Muscle of back (tissue), 3 donors: ENCODE measurements at regions not wholly inside any gene's neighbourhood (a gene's known extent, or its start where the extent isn't known, plus 50 kb on each side); places are given as distances from the start of the nearest gene placed in this dataset.

Experiments
- DNase-seq, 3 donors: peaks; one replicate each; pipeline versions ENCODE4 v3.0.0 to v3.0.0-alpha.2; 2013

DNA sequence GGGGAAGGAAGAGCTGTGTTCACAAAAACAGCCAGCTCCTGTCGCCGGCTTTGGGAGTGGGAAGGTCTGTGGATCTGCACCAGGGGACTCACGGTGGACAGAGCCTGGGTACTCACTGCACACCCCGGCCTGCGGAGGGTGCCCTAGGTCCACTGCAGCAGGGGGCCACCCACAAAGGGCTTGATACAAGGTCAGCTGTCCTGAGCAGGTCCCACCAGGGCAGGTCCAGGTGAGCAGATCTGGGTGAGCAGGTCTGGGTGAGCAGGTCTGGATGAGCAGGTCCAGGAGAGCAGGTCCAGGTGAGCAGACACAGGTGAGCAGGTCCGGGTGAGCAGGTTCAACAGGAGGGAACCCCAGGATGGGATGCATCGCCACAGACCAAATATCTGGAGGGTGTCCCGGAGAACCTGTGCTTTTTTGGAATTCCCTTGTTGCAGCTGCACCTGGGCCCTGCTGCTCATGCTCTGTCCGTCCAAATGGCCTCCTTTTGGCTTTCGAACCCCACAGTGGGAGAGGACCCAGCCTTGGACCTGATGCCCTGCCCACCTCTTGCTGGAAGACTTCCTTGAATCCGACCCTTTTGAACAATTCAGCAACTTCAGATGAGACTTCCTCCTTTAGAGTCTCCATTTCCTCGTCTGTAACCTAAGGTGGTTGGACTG is 485.3 kb downstream of the TBC1D22A start:
- no peak for DNase-seq

DNA sequence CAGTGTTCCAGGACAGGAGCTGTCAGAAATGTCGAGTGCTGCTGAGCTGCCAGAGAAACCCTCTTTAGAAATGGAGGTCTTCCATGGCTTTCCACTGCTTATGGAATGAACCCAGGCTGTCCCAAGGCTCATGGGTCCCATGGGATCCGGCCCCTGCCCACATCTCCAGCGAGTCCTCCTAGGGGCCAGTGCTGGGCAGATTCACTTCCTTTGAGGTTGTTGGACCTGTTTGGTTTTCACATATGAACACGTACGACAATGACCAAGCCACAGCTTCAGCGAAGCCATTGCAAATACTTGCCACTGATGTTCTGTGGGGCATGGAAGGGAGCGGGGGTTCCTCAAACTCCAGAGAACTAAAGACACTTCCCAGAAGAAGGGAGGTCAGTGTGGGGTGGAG is 483.3 kb downstream of the TBC1D22A start:
- no peak for DNase-seq

DNA sequence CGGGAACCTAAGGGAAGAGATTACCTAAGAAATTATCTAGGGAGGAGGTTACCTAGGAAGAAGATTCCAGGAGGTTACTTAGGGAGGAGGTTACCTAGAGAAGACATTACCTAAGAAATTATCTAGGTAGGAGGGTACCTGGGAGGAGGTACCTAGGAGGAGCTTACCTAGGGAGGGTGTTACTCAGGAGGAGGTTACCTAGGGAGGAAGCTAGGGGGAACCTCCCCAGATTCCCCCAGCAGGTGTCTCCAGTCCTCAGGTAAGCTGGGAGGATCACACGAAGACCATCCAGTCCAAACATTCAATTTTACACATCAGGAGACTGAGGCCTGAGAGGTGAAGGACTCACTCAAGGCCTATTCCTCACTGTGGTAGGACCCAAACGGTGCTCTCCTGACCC is 482.8 kb downstream of the TBC1D22A start:
- no peak for DNase-seq

DNA sequence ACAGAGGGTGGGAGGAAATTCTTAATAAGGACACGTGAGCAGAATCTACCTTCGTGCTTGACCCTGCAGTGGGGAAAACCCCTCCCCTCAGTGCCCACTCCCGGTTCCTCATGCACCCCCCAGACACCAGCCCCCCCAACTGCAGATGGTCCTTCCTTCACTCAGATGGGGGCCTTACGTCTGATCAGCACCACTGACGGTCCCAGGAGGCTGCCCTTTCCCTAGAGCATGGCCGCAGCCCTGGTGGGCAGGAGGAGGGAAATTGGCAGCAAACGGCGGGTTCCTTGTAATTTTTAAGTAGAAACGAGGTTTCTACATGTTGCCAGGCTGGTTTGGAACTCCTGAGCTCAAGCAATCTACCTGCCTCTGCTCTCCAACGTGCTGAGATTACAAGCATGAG is 477.7 kb downstream of the TBC1D22A start:
- DNase-seq, result no peak

DNA sequence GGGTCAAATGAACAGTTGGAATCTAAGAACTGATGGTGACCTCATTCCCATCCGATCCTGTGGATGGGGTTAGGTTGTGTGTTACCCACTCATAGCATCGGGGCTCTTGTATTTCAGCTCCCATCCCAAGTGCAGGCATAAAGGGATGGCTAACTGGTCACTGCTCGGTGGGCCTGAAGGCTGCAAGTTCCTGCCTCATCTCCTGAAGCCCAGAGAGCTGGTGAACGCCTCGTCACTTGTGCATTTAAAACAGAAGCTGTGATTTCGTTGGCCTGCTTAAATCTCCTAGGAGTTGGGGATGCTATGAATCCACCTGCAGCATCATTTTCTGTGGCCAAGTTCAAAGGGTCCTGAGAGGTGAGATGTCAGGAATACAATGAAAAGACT is 477.0 kb downstream of the TBC1D22A start:
- no peak for DNase-seq

DNA sequence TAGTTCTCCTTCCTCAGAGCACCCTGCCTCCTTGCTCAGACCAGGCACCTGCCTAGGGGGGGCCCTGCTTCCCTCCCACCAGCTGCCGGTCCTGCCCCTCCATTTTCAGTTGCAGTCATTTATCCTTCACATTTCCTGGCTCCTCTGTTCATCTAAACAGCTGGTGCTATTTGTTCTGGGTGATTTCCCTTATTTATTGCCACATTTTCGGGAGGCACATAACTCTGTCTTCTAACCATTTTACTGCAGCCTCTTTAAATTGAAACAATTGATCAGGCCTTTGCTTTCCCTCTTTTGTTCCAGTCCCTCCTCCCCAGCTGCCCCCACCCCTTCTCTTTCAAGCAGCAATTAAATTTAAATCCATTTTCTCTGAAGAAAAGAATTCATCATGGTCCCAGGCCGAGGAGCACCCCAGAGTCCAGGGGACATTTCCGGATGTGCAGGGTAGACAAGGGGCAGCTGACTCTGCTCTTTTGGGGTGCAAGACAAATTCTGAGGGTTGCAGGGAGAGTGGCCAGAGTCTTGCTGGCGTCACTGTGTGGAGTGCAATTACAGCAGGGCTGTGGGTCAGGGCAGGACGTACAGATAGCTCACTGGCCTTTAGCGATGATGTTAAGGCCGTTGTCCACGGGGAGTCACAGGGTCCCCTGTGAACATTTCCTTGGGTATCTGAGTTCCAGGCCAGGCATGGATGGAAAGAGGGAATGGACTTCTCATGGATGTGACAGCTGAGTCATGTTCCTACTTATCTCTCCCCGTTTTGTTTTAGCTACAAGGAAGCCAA is 476.4 kb downstream of the TBC1D22A start:
- no peak for DNase-seq

DNA sequence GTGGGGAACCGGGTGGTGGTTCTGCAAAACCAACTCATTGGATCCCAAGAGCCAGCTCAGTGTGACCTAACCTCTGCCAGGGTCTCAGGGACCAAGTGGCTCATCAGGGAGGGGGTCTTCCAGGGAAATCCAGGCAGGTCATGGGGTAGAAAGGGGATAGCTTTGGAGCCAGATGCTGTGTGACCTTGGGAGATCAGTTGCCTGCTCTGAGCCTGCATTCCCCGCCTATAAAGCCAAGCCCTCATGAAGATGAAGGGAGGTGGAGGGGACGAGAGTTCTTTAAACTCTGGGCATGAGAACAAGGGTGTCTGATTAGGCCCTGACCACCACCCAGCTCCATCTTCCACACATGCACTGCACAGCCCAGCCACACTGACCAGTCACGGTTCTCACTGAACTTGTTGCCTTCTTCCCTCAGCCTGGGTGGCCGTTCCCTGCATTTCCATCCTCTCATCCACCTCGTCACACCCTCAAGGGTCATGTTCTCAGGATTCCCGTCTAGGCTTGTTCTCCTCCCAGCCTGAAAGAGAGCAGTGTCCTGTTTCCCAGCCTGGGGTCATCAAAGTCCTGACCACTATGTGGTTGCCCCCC is 475.5 kb downstream of the TBC1D22A start:
- DNase-seq, result no peak

DNA sequence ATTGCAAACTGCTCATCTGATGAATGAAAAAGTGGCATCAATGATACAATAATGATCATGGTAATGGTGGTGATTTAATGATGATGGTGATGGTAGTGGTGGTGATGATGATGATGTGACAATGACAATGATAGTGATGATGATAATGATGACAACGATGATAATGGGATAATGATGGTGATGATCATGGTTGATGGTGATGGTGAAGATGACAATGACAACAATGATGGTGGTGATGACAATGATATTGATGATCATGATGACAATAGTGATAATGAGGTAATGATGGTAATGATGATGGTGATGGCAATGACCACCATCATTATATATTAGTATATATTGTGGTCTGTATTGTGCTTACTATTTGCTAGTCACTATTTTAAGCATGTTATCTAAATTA is 474.3 kb downstream of the TBC1D22A start:
- DNase-seq, result no peak

DNA sequence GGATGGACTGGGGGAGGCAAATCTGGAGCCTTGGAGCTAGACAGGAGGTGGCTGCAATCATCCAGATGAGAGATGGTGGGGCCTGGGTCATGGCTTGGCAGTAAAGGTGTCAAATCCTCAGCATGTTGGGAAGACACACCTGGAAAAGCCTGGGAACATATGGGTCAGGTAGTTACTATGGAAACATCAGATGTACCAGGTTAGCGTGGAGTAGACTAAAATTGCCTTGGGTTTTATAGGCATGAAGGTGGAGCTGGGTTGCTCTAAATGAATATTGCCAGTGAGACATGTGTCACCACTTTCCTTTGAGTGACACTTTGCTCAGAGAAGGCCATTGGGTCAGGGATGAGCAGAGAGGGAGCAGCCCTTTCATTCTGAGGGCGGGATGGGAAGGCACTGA is 473.7 kb downstream of the TBC1D22A start:
- DNase-seq, result no peak

DNA sequence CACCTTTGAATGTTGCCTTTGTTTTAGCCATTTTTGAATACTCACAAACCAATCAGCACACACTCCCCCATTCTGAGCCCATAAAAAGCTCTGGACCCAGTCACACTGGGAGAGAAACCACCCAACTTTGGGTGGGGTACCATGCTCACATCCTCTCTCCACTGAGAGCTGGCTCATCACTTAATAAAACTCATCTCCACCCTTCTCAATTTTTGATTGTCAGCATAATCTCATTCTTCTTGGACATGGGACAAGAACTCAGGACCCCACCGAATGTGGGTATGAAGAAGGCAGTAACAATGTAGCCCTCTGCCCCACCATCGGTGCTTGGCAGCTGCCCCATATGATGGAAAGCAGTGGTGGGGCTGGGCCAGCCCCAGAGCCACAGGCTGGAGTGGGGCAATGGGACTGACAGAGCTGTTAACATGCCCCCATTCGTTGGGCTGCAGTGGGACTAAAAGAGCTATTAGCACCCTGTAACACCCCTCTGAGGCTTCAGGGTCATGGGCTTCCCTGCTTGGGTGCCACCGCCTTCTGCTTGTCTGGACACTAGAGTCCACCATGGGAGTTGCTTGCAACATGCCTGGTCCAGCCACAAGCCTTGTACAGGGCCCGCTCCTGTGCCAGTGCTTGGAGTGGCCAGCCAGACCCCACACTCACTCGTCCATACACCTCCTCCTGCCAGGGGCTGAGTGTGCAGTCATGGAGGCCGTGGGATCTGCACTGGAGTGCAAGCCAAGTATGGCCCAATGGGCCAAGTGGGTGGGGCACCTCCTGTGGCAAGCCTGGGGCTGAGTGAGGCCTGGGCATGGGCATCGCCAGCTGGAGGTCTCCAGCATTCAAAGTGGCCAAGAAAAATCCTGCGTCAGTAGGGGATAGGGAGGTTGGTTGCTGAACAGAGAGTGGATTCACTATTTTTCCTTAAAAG is 471.1 kb downstream of the TBC1D22A start:
- DNase-seq, result no peak

DNA sequence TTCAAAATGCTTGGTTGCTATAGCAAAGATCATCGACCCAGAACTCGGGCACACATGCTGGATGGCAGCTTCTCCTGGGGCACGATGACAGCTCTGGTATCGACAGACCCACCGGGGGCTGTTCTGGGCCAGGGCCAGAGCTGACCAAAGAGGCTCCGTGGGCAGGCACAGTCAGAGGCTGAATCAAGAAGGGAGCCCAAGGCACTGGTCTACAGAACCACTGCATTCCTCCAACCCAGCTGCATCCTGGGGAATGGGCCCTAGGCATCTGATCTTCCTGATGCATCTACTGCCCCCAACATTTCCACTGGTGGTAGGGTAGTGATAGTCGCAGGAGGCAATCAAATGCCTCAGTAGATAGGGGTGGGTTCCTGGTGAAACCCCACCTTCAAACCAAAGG is 470.3 kb downstream of the TBC1D22A start:
- no peak for DNase-seq

DNA sequence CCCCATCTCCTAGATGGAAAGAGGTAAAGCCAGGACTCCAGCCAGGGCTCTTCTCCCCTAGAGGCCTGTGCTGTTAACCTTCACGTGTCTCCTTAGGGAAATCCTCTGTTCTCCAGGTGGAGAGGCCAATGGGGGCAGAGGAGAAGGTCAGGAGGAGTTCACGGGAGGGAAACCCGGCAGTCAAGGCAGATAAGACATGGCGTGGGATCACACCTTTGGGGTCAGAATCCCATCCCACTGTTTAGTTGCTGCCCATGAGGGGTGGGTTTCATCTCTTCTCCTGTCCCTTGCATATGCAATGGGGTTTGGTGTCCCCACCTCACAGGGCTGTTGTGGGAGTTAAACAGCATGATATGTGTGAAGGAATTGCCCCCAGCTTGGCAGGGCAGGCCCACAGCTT is 469.7 kb downstream of the TBC1D22A start:
- no peak for DNase-seq

DNA sequence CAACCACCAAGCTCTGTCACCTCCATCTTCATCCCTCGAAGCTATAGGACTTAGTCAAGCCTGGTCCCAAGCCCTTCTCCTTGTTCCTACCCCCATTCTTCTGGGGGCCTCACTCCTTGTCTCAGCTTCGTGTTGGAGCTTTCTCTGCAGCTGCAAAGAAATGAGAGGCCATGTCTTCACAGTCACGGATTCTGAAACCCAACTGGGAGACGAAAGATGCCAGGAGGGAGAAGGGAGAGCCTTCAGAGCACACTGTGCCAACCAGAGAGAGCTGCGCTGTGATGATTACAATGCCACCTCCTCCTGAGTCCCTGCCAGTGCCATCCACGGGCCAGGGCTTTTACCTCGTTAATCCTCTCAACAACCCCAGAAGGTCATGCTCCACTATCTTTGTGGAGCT is 469.3 kb downstream of the TBC1D22A start:
- no peak for DNase-seq

DNA sequence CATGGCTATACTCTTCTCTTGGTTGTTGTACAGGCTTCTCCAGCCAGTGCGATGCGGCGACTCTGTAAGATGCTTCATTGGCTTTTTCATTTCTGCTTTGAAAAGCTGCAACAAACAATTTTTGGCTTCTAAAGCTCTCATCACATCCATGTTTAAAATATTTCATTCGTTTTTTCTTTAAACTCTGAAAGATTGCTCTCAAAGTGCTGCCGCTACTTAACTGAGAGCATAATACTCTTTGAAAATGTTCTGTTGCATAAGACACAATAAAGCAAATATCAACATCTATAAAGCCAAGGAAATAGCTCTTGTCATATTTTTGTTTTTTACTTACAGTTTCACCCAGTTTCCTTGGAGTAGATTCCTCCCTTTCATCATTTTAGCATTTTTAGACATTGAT is 468.3 kb downstream of the TBC1D22A start:
- DNase-seq, result no peak

DNA sequence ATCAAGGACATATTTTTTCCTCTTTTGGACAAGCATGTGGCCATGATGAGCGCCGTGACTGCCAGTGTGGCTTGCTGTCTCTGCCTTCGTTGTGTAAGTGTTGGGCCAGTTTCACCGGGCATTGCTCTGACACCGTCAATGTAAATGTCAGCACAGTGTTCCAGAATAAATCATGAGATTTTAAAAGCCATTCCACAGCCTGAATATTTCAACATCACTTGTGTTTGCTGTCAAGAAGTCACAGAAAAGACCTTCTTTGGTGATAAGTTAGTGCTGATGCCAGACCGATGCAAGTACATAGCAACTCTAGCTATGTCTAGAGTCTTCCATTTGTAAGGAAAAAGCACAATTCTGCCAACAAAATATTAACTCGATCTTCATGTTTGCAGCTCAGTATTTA is 467.8 kb downstream of the TBC1D22A start:
- DNase-seq, result no peak

DNA sequence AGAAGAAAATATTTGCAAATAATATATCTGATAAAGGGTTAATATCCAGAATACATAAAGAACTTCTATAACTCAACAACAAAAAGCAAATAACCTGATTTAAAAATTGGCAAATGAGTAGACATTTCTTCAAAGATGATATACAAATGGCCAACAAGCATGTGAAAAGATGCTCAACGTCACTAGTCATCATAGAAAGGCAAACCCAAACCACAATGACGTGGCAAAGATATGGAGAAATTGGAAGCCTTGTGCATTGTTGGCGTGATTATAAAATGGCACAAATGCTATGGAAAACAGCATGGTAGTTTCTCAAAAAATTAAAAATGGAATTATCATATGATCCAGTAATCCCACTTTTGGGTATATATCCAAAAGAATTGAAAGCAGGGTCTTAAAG is 466.3 kb downstream of the TBC1D22A start:
- DNase-seq, result no peak

DNA sequence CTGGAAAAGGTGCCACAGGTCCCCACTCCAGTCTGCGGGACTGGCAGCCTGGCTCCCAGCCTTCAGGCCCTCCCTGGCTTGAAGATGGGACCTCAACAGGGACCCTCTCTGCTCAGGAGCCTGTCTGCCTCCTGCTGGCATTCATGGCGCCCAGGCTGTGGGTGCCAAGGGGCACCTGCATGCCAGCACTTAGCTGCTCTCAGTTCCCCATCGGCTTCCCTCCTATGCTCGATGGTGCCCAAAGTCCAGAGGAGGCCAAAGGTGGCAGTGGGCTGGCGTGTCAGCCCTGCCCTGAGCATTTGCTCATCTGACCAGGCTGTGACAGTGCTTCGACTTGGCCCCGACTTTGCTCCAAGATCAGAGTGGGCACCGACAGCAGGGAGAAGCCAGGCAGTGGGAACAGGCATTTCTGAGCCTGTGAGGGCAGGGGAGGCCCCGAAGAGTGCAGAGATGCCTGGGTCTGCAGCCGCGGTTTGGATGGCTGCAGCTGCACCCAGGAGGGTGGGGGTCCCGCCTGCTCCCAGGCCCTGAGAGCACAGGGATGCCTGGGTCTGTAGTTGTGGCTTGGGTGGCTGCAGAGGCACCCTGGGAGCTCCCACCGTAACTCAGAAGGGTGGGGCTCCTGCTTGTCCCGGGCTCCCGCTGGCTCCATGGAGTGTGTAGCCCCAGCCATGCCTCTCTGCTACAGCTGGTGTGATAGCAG is 463.6 kb downstream of the TBC1D22A start:
- no peak for DNase-seq

DNA sequence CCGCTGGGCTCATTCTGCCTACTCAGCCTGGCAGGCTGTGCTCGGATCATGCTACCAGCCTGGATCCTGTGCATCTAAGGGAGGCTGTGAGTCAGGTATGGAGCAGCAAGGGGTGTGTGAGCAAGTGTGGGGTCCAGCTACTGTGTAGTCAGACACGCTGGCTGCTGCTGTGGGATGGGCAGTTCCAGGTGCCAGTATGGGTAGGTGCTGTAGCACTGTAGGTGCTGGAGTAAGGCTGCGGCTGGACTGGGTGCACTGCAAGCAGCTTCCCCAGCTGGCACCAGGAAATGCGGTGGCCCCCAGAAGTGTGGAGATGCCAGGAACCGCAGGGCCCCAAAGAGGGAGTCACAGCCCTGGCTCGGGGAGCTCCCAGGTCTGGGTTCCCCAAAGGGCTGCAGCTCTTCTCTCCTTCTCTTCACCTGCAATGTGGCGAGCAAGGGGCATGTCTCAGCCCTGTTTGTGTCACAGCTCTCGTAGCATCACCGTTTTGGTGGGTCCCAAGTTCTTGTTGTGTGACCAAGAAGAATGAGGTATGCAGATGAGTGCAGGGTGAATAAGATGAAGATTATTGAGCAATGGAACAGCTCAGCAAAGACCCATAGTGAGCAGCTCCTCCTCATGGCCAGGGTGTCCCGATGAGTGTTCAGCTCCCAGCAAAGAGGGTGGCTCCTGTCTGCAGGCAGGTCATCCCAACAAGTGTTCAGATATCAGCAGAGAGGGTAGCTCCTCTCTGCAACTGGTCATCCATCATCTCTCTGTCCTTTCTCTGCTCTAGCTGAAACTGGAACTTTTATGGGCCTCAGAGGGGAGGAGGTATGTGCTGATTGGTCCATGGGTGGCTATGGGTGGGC is 462.9 kb downstream of the TBC1D22A start:
- no peak for DNase-seq
